GM12873 (cell line): ENCODE measurements at regions not wholly inside any gene's neighbourhood (a gene's known extent, or its start where the extent isn't known, plus 50 kb on each side); places are given as distances from the start of the nearest gene placed in this dataset.

Source experiments
- CTCF ChIP-seq: IDR thresholded peaks from 2 replicates; pipeline ENCODE4 v1.5.1; 2012; ENCODE audit warnings: low read depth, mild to moderate bottlenecking, moderate library complexity, low read length, control low read depth; ENCODE audit not compliant: insufficient read depth; ENCODE audit errors: missing control alignments

- no peak for TF ChIP-seq CTCF
Observed at GRCh38 chr20:40159276-40159675, 529.8 kb downstream of the MAFB start.

- no peak for TF ChIP-seq CTCF
Observed at GRCh38 chr20:40156600-40157317, 532.3 kb downstream of the MAFB start.

- TF ChIP-seq CTCF = no peak
Observed at GRCh38 chr20:40154514-40154913, 534.5 kb downstream of the MAFB start.

- no peak for TF ChIP-seq CTCF
Observed at GRCh38 chr20:40148886-40149285, 540.1 kb downstream of the MAFB start.

GRCh38 chr20:40146071-40146470, 543.0 kb downstream of the MAFB start:
- TF ChIP-seq CTCF = no peak

- TF ChIP-seq CTCF = no peak
Observed at GRCh38 chr20:40144581-40144980, 544.5 kb downstream of the MAFB start.

- TF ChIP-seq CTCF = no peak
Observed at GRCh38 chr20:40134176-40134575, 554.9 kb downstream of the MAFB start.
